NCI-H460 (cell line): ENCODE measurements at regions not wholly inside any gene's neighbourhood (a gene's known extent, or its start where the extent isn't known, plus 50 kb on each side); places are given as distances from the start of the nearest gene placed in this dataset.

ENCODE experiments used
- DNase-seq: peaks from one replicate; pipeline ENCODE4 v3.0.0-alpha.2; 2016; ENCODE audit warnings: low read depth; ENCODE audit errors: extremely low read depth

DNA sequence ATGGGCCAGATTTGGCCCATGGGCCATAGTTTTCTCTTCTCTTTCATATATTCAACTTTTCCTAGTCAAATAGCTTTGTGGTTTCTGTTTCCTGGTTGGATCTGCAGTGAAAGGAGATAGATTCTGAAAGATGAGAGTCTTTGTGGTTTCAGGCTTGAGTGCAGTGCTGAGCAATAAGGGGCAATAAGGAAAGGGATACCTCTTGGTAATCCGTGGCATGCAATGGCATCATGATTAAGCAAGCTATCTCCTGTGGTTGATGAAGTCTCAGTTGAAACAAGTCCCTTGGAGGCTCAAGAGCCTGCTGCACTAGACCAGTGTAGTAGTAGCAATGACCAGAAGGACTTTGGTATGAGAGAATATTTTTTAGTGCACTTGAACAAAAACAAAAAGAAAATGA is 187.7 kb upstream of the CNTNAP2 start:
- DNase-seq = no peak

DNA sequence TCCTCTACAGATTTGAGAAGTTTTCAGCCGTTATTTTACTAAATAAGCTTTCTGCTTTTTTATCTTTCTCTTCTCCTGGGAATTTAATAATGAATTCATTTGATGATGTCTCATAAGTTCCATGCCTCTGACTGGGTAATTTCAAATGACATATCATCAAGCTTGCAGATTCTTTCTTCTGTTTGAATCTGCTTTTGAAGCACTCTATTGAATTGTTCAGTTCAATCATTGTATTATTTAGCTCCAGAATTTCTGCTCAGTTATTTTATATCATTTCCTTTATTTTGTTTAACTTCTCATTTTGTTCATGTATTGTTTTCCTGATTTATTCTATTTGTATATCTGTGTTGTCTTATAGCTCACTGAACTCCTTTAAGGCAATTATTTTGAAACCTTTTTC is 196.9 kb upstream of the CNTNAP2 start:
- DNase-seq = no peak

- DNase-seq = no peak
Observed at GRCh38 chr7:145916776-145917175, 199.8 kb upstream of the CNTNAP2 start.

DNA sequence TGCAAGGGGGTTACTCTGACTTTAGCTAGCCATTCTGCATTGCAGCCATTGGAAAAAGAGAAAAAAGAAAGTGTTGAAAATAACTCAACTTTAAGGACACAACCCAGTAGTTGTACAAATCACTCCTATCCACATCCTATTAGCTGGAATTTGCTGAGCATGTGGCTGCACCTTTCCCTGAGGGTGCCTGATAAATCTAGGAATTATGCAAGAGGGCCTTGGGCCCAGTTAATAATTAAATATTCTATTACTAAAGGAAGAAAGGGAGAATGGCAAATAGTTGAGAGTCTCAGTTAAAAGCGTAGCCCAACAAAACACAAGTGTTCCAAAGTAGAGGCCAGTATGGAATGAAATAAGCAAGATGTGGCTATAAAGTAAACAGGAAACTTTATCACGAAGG is 200.9 kb upstream of the CNTNAP2 start:
- no peak for DNase-seq

DNA sequence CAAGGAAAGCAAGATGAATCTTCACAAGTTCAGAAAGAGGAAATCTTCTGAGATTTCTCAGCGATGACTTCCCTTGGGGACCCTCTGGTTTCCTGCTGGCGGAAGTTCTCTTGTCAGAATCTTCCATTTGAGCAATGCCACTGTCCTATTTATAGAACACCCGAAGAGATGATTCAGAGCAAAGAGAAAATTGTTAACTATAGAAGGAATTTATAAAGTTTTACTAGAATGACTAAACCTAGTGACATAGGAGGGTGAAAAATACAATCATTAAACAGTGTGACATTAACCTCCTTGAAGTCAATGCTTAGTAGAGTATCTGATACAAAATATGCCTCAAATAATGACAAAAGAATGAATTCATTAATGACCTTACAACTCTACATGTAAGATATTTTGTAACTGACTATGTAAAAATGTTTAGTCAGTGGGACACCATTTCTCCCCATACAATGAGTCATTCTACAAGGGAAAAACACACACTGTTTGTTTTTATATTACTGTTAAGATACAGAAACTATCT is 206.5 kb upstream of the CNTNAP2 start:
- no peak for DNase-seq

GRCh38 chr7:145903658-145904057 is 212.9 kb upstream of the CNTNAP2 start:
- DNase-seq = no peak

GRCh38 chr7:145902123-145902522 is 214.5 kb upstream of the CNTNAP2 start:
- DNase-seq = no peak

DNA sequence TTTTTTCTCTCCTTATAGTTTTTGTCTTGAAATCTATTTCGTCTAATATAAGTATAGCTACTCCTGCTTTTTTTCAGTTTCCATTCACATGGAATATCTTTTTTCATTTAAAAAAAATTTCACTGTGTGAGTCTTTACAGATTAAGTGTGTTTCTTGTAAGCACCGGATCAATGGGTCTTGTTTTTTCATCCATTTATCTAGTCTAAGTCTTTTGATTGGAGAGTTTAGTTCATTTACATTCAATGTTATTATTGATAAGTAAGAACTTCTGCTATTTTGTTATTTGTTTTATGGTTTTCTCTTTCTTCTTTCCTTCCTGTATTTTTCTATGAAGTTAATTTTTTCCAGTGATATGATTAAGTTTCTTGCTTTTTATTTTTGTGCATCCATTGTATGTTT is 216.7 kb upstream of the CNTNAP2 start:
- no peak for DNase-seq

- no peak for DNase-seq
Observed at GRCh38 chr7:145893925-145894535, 222.6 kb upstream of the CNTNAP2 start.

DNA sequence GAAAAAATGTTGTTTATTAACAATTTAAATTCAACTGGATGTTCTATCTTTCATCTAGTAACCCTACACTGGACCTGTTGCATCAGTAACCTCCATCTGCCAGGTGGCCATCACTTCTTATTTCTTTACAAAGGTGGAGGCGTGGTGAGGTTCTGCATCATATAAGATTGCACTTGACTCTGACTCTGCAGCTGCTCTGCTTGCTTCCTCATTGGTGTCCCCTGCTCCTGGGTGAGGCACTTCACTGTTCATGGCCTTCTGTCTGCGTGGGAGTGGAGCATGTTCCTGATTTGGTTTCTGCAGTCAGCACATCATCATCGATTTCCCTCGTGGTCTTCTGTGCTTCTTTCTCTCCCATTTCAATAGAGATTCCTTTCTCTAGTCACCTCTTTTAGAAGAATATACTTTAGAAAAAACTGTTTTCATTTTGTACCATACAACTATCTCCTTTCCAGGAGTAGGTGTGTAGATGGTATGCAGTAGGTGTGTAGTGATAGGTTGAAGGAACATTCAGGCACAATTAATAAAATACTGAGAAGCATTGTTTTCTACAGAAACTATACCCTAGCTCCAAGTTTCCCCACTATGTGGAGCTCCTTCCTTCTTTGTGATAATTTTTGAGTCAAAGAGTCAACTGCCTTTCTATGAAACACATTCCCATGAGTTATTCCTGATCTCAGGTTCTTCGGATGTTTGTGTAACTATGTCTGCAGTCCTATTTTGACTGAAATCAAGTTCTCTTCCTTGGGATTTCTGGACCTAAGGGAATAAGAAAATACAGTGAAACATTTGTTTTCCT is 231.7 kb upstream of the CNTNAP2 start:
- DNase-seq = no peak

- no peak for DNase-seq
Observed at GRCh38 chr7:145876376-145876775, 240.2 kb upstream of the CNTNAP2 start.

- no peak for DNase-seq
Observed at GRCh38 chr7:145875267-145875666, 241.3 kb upstream of the CNTNAP2 start.

DNA sequence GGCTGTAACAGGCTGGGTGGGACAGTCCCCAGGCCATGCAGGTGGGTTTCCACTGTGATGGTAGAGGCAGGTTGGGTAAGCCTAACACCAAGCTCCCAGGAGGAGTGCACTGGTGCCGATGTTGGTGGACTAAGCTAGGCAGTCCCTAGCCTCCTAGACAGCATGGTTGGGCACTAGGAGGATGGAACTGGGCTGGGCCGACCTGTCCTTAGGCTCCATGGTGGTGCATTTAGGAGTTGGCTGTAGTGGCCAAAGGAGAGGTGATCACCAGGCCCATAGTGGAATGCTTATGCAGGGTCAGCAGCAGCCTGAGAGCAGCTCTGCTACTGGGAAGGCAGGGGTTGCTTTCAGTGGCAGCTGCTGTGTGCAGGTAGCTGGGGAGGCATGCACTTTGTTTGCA is 247.7 kb upstream of the CNTNAP2 start:
- no peak for DNase-seq

DNA sequence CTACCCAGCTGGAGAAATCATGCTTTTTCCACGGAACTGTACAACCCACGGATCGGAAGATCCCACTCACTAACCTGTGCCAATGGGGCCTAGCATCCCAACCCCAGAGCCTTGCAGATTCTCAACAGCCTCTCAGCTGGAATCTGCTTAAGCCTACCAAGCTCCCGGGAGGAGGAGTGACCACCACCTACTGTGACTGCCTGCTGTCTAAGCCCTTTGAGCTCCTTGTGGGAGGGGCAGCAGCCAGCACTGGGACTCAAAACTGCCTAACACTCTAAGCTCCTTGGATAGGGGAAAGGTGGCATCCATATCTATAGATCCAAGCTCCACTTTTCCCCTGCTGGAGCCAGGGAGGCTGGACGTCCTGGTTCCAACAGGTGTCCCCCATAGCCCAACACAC is 254.4 kb upstream of the CNTNAP2 start:
- DNase-seq = no peak

DNA sequence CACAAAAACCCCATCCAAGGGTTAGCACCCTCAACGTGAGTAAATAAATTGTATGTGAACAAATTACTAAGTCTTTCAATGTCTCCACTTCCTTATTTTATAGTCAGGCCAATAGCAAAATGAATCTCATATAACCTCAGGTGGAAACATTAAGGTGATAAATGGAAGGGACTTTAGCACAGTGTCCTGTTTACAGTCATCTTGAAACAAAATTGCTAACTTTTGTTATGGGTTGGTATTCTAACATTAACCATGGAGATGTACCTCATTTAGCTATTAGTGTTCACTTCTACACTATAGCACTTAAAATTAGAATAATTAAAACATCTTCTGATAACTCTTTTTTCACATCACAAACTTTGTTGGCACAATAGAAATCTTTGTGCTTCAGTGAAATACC is 255.8 kb upstream of the CNTNAP2 start:
- DNase-seq = no peak

DNA sequence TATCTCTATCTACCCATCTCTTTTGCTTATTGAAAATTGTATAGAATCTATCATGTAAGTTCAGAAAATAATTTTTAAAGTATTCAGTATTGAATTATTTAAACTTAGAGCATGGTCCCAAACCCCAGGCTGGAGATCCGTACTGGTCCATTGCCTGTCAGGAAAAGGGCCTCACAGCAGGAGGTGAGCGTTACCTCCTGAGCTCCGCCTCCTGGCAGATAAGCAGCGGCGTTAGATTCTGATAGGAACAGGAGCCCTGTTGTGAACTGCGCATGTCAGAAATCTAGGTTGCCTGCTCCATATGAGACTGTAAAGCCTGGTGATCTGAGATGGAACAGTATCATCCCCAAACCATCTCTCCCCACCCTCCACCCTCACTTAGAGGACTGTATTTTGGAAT is 266.0 kb upstream of the CNTNAP2 start:
- no peak for DNase-seq

- no peak for DNase-seq
Observed at GRCh38 chr7:145848691-145849090, 267.9 kb upstream of the CNTNAP2 start.

DNA sequence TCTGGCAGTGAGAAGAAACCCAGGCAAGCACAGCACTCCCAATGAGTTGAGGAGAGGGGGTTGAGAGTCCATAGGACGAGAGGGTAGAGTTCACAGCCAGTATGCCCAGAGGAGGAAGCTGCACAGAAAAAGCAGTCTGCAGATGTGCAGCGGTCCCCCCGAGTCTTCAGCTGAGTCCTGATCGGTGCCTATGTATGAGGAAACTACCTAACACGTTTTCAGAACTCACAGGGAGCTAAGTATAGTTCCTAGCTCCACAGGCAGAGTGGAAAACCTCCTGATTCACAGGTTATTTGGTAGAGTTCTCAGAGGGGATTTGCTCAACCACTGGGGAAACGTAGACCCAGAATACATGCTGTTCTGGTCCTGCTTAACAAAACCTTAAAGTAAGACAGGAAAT is 271.3 kb upstream of the CNTNAP2 start:
- no peak for DNase-seq

GRCh38 chr7:145839814-145840213 is 276.8 kb upstream of the CNTNAP2 start:
- no peak for DNase-seq

GRCh38 chr7:145831616-145832206 is 284.9 kb upstream of the CNTNAP2 start:
- no peak for DNase-seq

GRCh38 chr7:145817687-145818086 is 298.9 kb upstream of the CNTNAP2 start:
- no peak for DNase-seq

GRCh38 chr7:145812218-145812617 is 304.4 kb upstream of the CNTNAP2 start:
- no peak for DNase-seq
